ENCODE measurements at regions not wholly inside any gene's neighbourhood (a gene's known extent, or its start where the extent isn't known, plus 50 kb on each side); places are given as distances from the start of the nearest gene placed in this dataset.

GRCh38 chr18:77366067-77366719, 116.5 kb downstream of the GALR1 start:
- no peak for TF ChIP-seq CTCF (IDR thresholded peaks at IDR 0.05)
- TF ChIP-seq POLR2A (IDR thresholded peaks at IDR 0.05) = no peak

Measured in heart left ventricle (tissue), 13 donors.